ENCODE measurements at regions not wholly inside any gene's neighbourhood (a gene's known extent, or its start where the extent isn't known, plus 50 kb on each side); places are given as distances from the start of the nearest gene placed in this dataset.

GRCh38 chr10:29772403-29772802, 137.6 kb upstream of the SVIL start:
- no peak for TF ChIP-seq EZH2phosphoT487 (IDR thresholded peaks at IDR 0.05; ENCODE audit: insufficient read depth, low read depth)
- TF ChIP-seq EZH2 (IDR thresholded peaks at IDR 0.05; ENCODE audit: insufficient read depth, poor library complexity, severe bottlenecking): no peak

Measured in GM23248 (cell line).